Liver (tissue), 8 donors: ENCODE measurements at regions not wholly inside any gene's neighbourhood (a gene's known extent, or its start where the extent isn't known, plus 50 kb on each side); places are given as distances from the start of the nearest gene placed in this dataset.

ENCODE experiments used
- DNase-seq: peaks from one replicate; pipeline ENCODE4 v3.0.0-alpha.2; 2017; ENCODE audit warnings: low spot score
- H3K27ac ChIP-seq, 2 donors: one replicate each; pipeline ENCODE4 v1.7.0; 2013; ENCODE audit warnings: inconsistent platforms in 2 of 2, low read length in 2 of 2, control low read depth in 1 of 2, low read depth in 1 of 2, mild to moderate bottlenecking in 1 of 2
- H3K27me3 ChIP-seq, 4 donors: one replicate each; pipeline versions ENCODE4 v1.6.1 to v1.7.0; 2013; ENCODE audit warnings: low read length in 3 of 4, inconsistent platforms in 1 of 4, mild to moderate bottlenecking in 1 of 4, moderate library complexity in 1 of 4; ENCODE audit not compliant: control insufficient read depth in 4 of 4, insufficient read depth in 4 of 4
- H3K36me3 ChIP-seq, 4 donors: one replicate each; pipeline versions ENCODE4 v1.6.1 to v1.7.0; 2013; ENCODE audit warnings: low read length in 3 of 4, mild to moderate bottlenecking in 3 of 4, low read depth in 1 of 4, moderate library complexity in 1 of 4; ENCODE audit not compliant: control insufficient read depth in 4 of 4, insufficient read depth in 3 of 4
- H3K4me1 ChIP-seq, 4 donors: one replicate each; pipeline versions ENCODE4 v1.6.1 to v1.7.0; 2013; ENCODE audit warnings: low read length in 3 of 4, mild to moderate bottlenecking in 3 of 4, moderate library complexity in 1 of 4; ENCODE audit not compliant: control insufficient read depth in 4 of 4, insufficient read depth in 4 of 4
- H3K4me3 ChIP-seq, 3 donors: one replicate each; pipeline versions ENCODE4 v1.6.1 to v1.7.0; 2013; ENCODE audit warnings: low read length in 3 of 3, control low read depth in 1 of 3, low read depth in 1 of 3, mild to moderate bottlenecking in 1 of 3
- H3K9ac ChIP-seq, 2 donors: one replicate each; pipeline ENCODE4 v1.7.0; 2013; ENCODE audit warnings: low read length in 2 of 2, mild to moderate bottlenecking in 2 of 2, moderate library complexity in 2 of 2, control low read depth in 1 of 2, low read depth in 1 of 2
- H3K9me3 ChIP-seq, 4 donors: one replicate each; pipeline versions ENCODE4 v1.6.1 to v1.7.0; 2013; ENCODE audit warnings: low read length in 3 of 4; ENCODE audit not compliant: control insufficient read depth in 4 of 4
- ATF3 ChIP-seq: IDR thresholded peaks from 2 replicates; pipeline ENCODE4 v1.6.1; 2016; ENCODE audit warnings: antibody characterized with exemption
- CTCF ChIP-seq: fragments of 150-350 bp; IDR thresholded peaks from 2 replicates; pipeline ENCODE4 v1.5.1; 2017; ENCODE audit warnings: improper control_type of control experiment, low read depth, low read length; ENCODE audit not compliant: missing input control
- EGR1 ChIP-seq, 2 donors: IDR thresholded peaks; 2 replicates each; pipeline ENCODE4 v1.6.1; 2016 to 2018; ENCODE audit warnings: antibody characterized with exemption in 2 of 2, low read depth in 2 of 2
- FOXA1 ChIP-seq: IDR thresholded peaks from 2 replicates; pipeline ENCODE4 v1.6.1; 2016; ENCODE audit warnings: antibody characterized with exemption
- FOXA2 ChIP-seq: IDR thresholded peaks from 2 replicates; pipeline ENCODE4 v1.6.1; 2016; ENCODE audit warnings: antibody characterized with exemption
- GABPA ChIP-seq, 2 donors: IDR thresholded peaks in 1 of 2; conservative IDR thresholded peaks in 1 of 2; 2 replicates each; pipeline ENCODE4 v1.6.1; 2016; ENCODE audit warnings: antibody characterized with exemption in 2 of 2, mild to moderate bottlenecking in 1 of 2, moderate library complexity in 1 of 2
- HNF4A ChIP-seq, 2 donors: conservative IDR thresholded peaks; 2 replicates each; pipeline ENCODE4 v1.6.1; 2016; ENCODE audit warnings: antibody characterized with exemption in 2 of 2, mild to moderate bottlenecking in 2 of 2
- HNF4G ChIP-seq: IDR thresholded peaks from 2 replicates; pipeline ENCODE4 v1.6.1; 2016; ENCODE audit warnings: antibody characterized with exemption
- JUND ChIP-seq, 2 donors: IDR thresholded peaks; 2 replicates each; pipeline ENCODE4 v1.6.1; 2016; ENCODE audit warnings: antibody characterized with exemption in 2 of 2
- NR2F2 ChIP-seq: IDR thresholded peaks from 2 replicates; pipeline ENCODE4 v1.6.1; 2016; ENCODE audit warnings: antibody characterized with exemption
- RAD21 ChIP-seq, 2 donors: IDR thresholded peaks; 2 replicates each; pipeline ENCODE4 v1.6.1; 2016; ENCODE audit warnings: antibody characterized with exemption in 2 of 2, mild to moderate bottlenecking in 2 of 2
- REST ChIP-seq: IDR thresholded peaks from 2 replicates; pipeline ENCODE4 v1.6.1; 2016; ENCODE audit warnings: antibody characterized with exemption, mild to moderate bottlenecking
- RXRA ChIP-seq, 2 donors: IDR thresholded peaks; 2 replicates each; pipeline ENCODE4 v1.6.1; 2017 to 2018; ENCODE audit warnings: antibody characterized with exemption in 2 of 2, mild to moderate bottlenecking in 1 of 2
- TAF1 ChIP-seq: conservative IDR thresholded peaks from 2 replicates; pipeline ENCODE4 v1.6.1; 2016; ENCODE audit warnings: antibody characterized with exemption, mild to moderate bottlenecking
- YY1 ChIP-seq: IDR thresholded peaks from 2 replicates; pipeline ENCODE4 v1.6.1; 2016; ENCODE audit warnings: antibody characterized with exemption, mild to moderate bottlenecking
- WGBS: extraction: QIAGEN DNeasy Blood & Tissue Kit; methylation state at CpG from one replicate; pipeline ENCODE4 v1.1.7; 2013; 5-methylcytosine and 5-hydroxymethylcytosine counted together
- donor health status: healthy.
- donor health status: healthy.
- donor health status: healthy.
- donor health status: healthy.
- donor health status: healthy.

- TF ChIP-seq FOXA1 = no peak
- no peak for TF ChIP-seq TAF1
- TF ChIP-seq NR2F2 = no peak
- no peak for TF ChIP-seq JUND (IDR thresholded peaks at IDR 0.05)
- no peak for TF ChIP-seq FOXA2
- no peak for TF ChIP-seq RAD21 (IDR thresholded peaks at IDR 0.05)
These were observed 321.2 kb upstream of the CDH7 start (continued) for GRCh38 chr18:65429601-65430000.

GRCh38 chr18:65425366-65425765 lies 325.4 kb upstream of the CDH7 start:
- no peak overlapping the region for H3K4me3 ChIP-seq
- no peak for DNase-seq
- H3K4me1 ChIP-seq = no peaks in the 10 kb centered on the region
- H3K9ac ChIP-seq = no peak overlapping the region
- WGBS = 73% methylated on average over 3 of the region's 3 CpGs
- H3K27ac ChIP-seq = no peak overlapping the region
- no peaks in the 10 kb centered on the region for H3K36me3 ChIP-seq
- TF ChIP-seq HNF4G (no peak), RAD21 (IDR thresholded peaks at IDR 0.05) (no peak), JUND (IDR thresholded peaks at IDR 0.05) (no peak), REST (no peak), NR2F2 (no peak), TAF1 (no peak), YY1 (no peak), EGR1 (IDR thresholded peaks at IDR 0.05; ENCODE audit: low read depth in 2 of 2) (no peak), CTCF (no peak), GABPA (IDR thresholded peaks at IDR 0.05 in 1 of 2, conservative IDR thresholded peaks at IDR 0.05 in 1 of 2) (no peak), ATF3 (no peak), RXRA (IDR thresholded peaks at IDR 0.05) (no peak), HNF4A (conservative IDR thresholded peaks at IDR 0.05) (no peak)
- peaks cover 0 to 5% (median 0%) of the 10 kb centered on the region in 4 donors for H3K9me3 ChIP-seq
- no peaks in the 10 kb centered on the region for H3K27me3 ChIP-seq

GRCh38 chr18:65423776-65424175 lies 327.0 kb upstream of the CDH7 start:
- Histone ChIP-seq H3K9me3 (peaks cover 0 to 5% (median 0%) of the 10 kb centered on the region in 4 donors), H3K4me1 (no peaks in the 10 kb centered on the region), H3K9ac (no peak overlapping the region), H3K4me3 (no peak overlapping the region), H3K27ac (no peak overlapping the region), H3K27me3 (no peaks in the 10 kb centered on the region), H3K36me3 (no peaks in the 10 kb centered on the region)
- TF ChIP-seq GABPA (IDR thresholded peaks at IDR 0.05 in 1 of 2, conservative IDR thresholded peaks at IDR 0.05 in 1 of 2) (no peak), FOXA2 (no peak)
- no peak for DNase-seq
- 42% methylated on average over 4 of the region's 4 CpGs for WGBS
